IPS-18c (cell line): ENCODE measurements at regions not wholly inside any gene's neighbourhood (a gene's known extent, or its start where the extent isn't known, plus 50 kb on each side); places are given as distances from the start of the nearest gene placed in this dataset.

Experiments used
- H3K4me3 ChIP-seq: 2 replicates; pipeline ENCODE4 v1.7.0; 2013; ENCODE audit warnings: low read depth, mild to moderate bottlenecking, low read length, moderate library complexity; ENCODE audit not compliant: insufficient read depth
- H3K9me3 ChIP-seq: one replicate; pipeline ENCODE4 v1.6.1; 2013; ENCODE audit warnings: mild to moderate bottlenecking, low read length, moderate library complexity; ENCODE audit not compliant: control insufficient read depth, insufficient read depth

GRCh38 chr13:74023484-74023883, 110.7 kb downstream of the KLF12 start:
- Histone ChIP-seq H3K9me3 (no peaks in the 10 kb centered on the region), H3K4me3 (no peak overlapping the region)

GRCh38 chr13:74021505-74021904, 112.7 kb downstream of the KLF12 start:
- Histone ChIP-seq H3K4me3 (no peak overlapping the region), H3K9me3 (no peaks in the 10 kb centered on the region)

GRCh38 chr13:74018062-74018431, 116.2 kb downstream of the KLF12 start:
- no peaks in the 10 kb centered on the region for H3K9me3 ChIP-seq
- no peak overlapping the region for H3K4me3 ChIP-seq

- Histone ChIP-seq H3K9me3 (no peaks in the 10 kb centered on the region), H3K4me3 (no peak overlapping the region)
Measured at GRCh38 chr13:74017301-74018061, 116.7 kb downstream of the KLF12 start.

GRCh38 chr13:74015137-74015536, 119.1 kb downstream of the KLF12 start:
- H3K9me3 ChIP-seq, result no peaks in the 10 kb centered on the region

GRCh38 chr13:74009100-74009668, 125.0 kb downstream of the KLF12 start:
- no peaks in the 10 kb centered on the region for H3K9me3 ChIP-seq
- no peak overlapping the region for H3K4me3 ChIP-seq

More at GRCh38 chr13:74015137-74015536, 119.1 kb downstream of the KLF12 start:
- H3K4me3 ChIP-seq, result no peak overlapping the region

- Histone ChIP-seq H3K9me3 (no peaks in the 10 kb centered on the region), H3K4me3 (no peak overlapping the region)
Measured at GRCh38 chr13:74006666-74007065, 127.5 kb downstream of the KLF12 start.

GRCh38 chr13:74005320-74006157, 128.7 kb downstream of the KLF12 start:
- Histone ChIP-seq H3K4me3 (no peak overlapping the region), H3K9me3 (no peaks in the 10 kb centered on the region)

GRCh38 chr13:74004109-74004508, 130.1 kb downstream of the KLF12 start:
- Histone ChIP-seq H3K9me3 (no peaks in the 10 kb centered on the region), H3K4me3 (no peak overlapping the region)

- Histone ChIP-seq H3K4me3 (no peak overlapping the region), H3K9me3 (no peaks in the 10 kb centered on the region)
Measured at GRCh38 chr13:74003374-74003773, 130.8 kb downstream of the KLF12 start.

- H3K4me3 ChIP-seq, result no peak overlapping the region
Measured at GRCh38 chr13:74000876-74001275, 133.3 kb downstream of the KLF12 start.

GRCh38 chr13:73998631-73999030, 135.6 kb downstream of the KLF12 start:
- Histone ChIP-seq H3K9me3 (no peaks in the 10 kb centered on the region), H3K4me3 (no peak overlapping the region)

More at GRCh38 chr13:74000876-74001275, 133.3 kb downstream of the KLF12 start:
- no peaks in the 10 kb centered on the region for H3K9me3 ChIP-seq

- H3K4me3 ChIP-seq, result no peak overlapping the region
- H3K9me3 ChIP-seq, result no peaks in the 10 kb centered on the region
Measured at GRCh38 chr13:73997964-73998363, 136.2 kb downstream of the KLF12 start.

GRCh38 chr13:73996569-73996968, 137.6 kb downstream of the KLF12 start:
- H3K9me3 ChIP-seq, result no peaks in the 10 kb centered on the region
- no peak overlapping the region for H3K4me3 ChIP-seq

- Histone ChIP-seq H3K9me3 (no peaks in the 10 kb centered on the region), H3K4me3 (no peak overlapping the region)
Measured at GRCh38 chr13:73995736-73996135, 138.5 kb downstream of the KLF12 start.

GRCh38 chr13:73993661-73994060, 140.5 kb downstream of the KLF12 start:
- H3K4me3 ChIP-seq, result no peak overlapping the region
- no peaks in the 10 kb centered on the region for H3K9me3 ChIP-seq

- peaks cover 4% of the 10 kb centered on the region for H3K9me3 ChIP-seq
Measured at GRCh38 chr13:73991884-73992283, 142.3 kb downstream of the KLF12 start.

GRCh38 chr13:73991384-73991783, 142.8 kb downstream of the KLF12 start:
- Histone ChIP-seq H3K4me3 (no peak overlapping the region), H3K9me3 (peaks cover 4% of the 10 kb centered on the region)

More at GRCh38 chr13:73991884-73992283, 142.3 kb downstream of the KLF12 start:
- no peak overlapping the region for H3K4me3 ChIP-seq
